HUES6 (cell line): ENCODE measurements at regions not wholly inside any gene's neighbourhood (a gene's known extent, or its start where the extent isn't known, plus 50 kb on each side); places are given as distances from the start of the nearest gene placed in this dataset.
"Not testable (repeated sequence)": the region's sequence is repeated elsewhere in the genome, so short reads cannot be mapped to it uniquely, and the experiment has no call there.

Source experiments
- H3K27ac ChIP-seq: 2 replicates; pipeline ENCODE4 v1.7.0; 2013; ENCODE audit warnings: low read depth, mild to moderate bottlenecking, low read length, inconsistent platforms
- H3K27me3 ChIP-seq: 2 replicates; pipeline ENCODE4 v1.6.1; 2013; ENCODE audit warnings: low read length; ENCODE audit not compliant: control insufficient read depth, insufficient read depth
- H3K36me3 ChIP-seq: 2 replicates; pipeline ENCODE4 v1.6.1; 2013; ENCODE audit warnings: low read length; ENCODE audit not compliant: control insufficient read depth, insufficient read depth
- H3K4me1 ChIP-seq: 2 replicates; pipeline ENCODE4 v1.6.1; 2013; ENCODE audit warnings: low read length; ENCODE audit not compliant: control insufficient read depth, insufficient read depth
- H3K4me3 ChIP-seq: 2 replicates; pipeline ENCODE4 v1.5.1; 2013; ENCODE audit warnings: low read depth, low read length
- H3K9ac ChIP-seq: one replicate; pipeline ENCODE4 v1.6.1; 2013; ENCODE audit warnings: mild to moderate bottlenecking, low read length
- H3K9me3 ChIP-seq: 2 replicates; pipeline ENCODE4 v1.6.1; 2013; ENCODE audit warnings: low read depth, low read length; ENCODE audit not compliant: control insufficient read depth, insufficient read depth

DNA sequence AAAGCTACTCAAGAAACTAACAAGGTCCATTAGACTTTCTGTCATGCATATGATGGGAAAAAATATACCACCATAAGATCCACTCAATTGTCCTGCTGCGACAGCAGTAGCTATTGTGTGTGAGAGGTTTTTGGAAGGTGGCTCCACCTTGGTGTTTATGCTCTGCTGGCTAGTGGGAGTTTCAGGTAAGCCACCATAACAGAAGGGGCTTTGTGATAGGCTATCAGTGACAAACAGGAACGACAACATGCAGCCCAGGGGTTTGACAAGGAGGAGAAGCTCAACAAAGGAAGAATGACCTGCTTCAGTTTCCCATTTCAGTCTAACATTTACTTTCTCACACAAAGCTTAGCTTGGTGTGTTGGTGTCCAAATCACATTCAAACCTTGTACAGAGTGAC, 182.6 kb downstream of the ATOH1 start:
- H3K36me3 ChIP-seq: no peaks in the 10 kb centered on the region
- H3K9me3 ChIP-seq: no peaks in the 10 kb centered on the region
- H3K9ac ChIP-seq: no peak overlapping the region
- H3K4me3 ChIP-seq: no peak overlapping the region
- no peaks in the 10 kb centered on the region for H3K27me3 ChIP-seq
- H3K27ac ChIP-seq: no peak overlapping the region
- H3K4me1 ChIP-seq: no peaks in the 10 kb centered on the region

- H3K4me1 ChIP-seq: no peaks in the 10 kb centered on the region
- no peak overlapping the region for H3K9ac ChIP-seq
- H3K27ac ChIP-seq: no peak overlapping the region
- H3K9me3 ChIP-seq: no peaks in the 10 kb centered on the region
- H3K4me3 ChIP-seq: no peak overlapping the region
- no peaks in the 10 kb centered on the region for H3K27me3 ChIP-seq
- H3K36me3 ChIP-seq: no peaks in the 10 kb centered on the region
These were observed 186.1 kb downstream of the ATOH1 start for GRCh38 chr4:94014484-94015136.

DNA sequence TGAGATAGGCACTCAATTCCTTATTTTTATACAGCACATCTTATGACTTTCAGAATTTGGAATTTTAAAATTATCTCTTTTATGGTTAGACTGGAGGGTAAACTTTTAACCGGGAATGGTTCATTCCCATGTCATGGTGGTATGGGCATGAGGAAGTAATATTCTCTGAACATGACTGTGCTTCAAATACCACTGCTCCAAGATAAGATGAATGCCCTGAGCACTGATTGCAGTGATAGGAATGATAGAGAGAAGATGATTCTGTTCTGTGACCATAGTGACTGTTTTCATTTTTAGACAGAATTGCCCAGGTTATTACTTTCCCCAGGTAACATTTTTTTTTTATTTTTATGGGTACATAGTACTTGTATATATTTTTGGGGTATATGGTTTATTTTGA, 187.4 kb downstream of the ATOH1 start:
- Histone ChIP-seq H3K4me1 (no peaks in the 10 kb centered on the region), H3K36me3 (no peaks in the 10 kb centered on the region), H3K9me3 (no peaks in the 10 kb centered on the region), H3K27me3 (no peaks in the 10 kb centered on the region), H3K27ac (no peak overlapping the region), H3K4me3 (no peak overlapping the region), H3K9ac (no peak overlapping the region)

DNA sequence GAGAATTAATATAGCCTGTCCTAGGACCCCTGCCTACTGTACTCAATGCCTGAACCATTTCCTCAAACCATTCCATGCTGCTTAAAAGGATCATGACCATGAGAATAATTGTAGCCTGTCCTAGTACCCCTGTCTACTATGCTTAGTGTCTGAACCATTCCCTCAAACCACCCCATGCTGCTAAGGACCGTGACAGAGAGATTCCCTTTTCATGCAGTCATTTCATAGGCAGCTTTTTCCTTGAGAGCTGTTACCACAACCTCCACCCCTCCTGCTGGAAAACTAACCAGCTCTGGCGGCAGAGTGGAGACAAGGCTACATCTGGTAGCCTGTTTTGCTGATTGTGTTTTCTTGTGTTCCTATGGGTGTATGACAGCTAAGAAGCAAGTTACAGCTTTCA, 174.9 kb upstream of the SMARCAD1 start:
- Histone ChIP-seq H3K9me3 (no peaks in the 10 kb centered on the region), H3K4me1 (peaks cover 5% of the 10 kb centered on the region; the same call in 1 of the 2 replicates), H3K4me3 (no peak overlapping the region), H3K27ac (no peak overlapping the region), H3K9ac (no peak overlapping the region), H3K36me3 (no peaks in the 10 kb centered on the region), H3K27me3 (no peaks in the 10 kb centered on the region)

GRCh38 chr4:94036964-94037363, 170.7 kb upstream of the SMARCAD1 start:
- Histone ChIP-seq H3K9me3 (no peaks in the 10 kb centered on the region), H3K4me1 (peaks cover 5% of the 10 kb centered on the region; the same call in 1 of the 2 replicates), H3K9ac (no peak overlapping the region), H3K27me3 (no peaks in the 10 kb centered on the region), H3K4me3 (no peak overlapping the region), H3K36me3 (no peaks in the 10 kb centered on the region), H3K27ac (no peak overlapping the region)

GRCh38 chr4:94038195-94038594, 169.5 kb upstream of the SMARCAD1 start:
- no peaks in the 10 kb centered on the region for H3K27me3 ChIP-seq
- peaks cover 5% of the 10 kb centered on the region; the same call in 1 of the 2 replicates for H3K4me1 ChIP-seq
- H3K4me3 ChIP-seq: no peak overlapping the region
- no peak overlapping the region for H3K9ac ChIP-seq
- H3K36me3 ChIP-seq: no peaks in the 10 kb centered on the region
- H3K9me3 ChIP-seq: no peaks in the 10 kb centered on the region
- H3K27ac ChIP-seq: no peak overlapping the region

GRCh38 chr4:94039226-94039625, 168.4 kb upstream of the SMARCAD1 start:
- H3K9me3 ChIP-seq: peaks cover 4% of the 10 kb centered on the region; the same call in 1 of the 2 replicates
- H3K36me3 ChIP-seq: no peaks in the 10 kb centered on the region
- no peak overlapping the region for H3K4me3 ChIP-seq
- peaks cover 5% of the 10 kb centered on the region; the same call in 1 of the 2 replicates for H3K4me1 ChIP-seq
- no peak overlapping the region for H3K9ac ChIP-seq
- H3K27me3 ChIP-seq: no peaks in the 10 kb centered on the region
- H3K27ac ChIP-seq: no peak overlapping the region

DNA sequence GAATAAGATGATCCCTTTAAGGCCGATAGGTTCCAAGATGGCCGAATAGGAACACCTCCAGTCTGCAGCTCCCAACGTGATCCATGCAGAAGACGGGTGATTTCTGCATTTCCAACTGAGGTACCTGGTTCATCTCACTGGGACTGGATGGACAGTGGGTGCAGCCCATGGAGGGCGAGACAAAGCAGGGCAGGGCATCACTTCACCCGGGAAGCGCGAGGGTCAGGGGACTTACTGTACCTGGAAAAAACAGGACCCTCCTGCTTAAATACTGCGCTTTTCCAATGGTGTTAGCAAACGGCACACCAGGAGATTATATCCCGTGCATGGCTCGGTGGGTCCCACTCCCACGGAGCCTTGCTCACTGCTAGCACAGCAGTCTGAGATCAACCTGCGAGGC, 163.2 kb upstream of the SMARCAD1 start:
- H3K36me3 ChIP-seq, H3K4me1 ChIP-seq, H3K4me3 ChIP-seq, H3K27ac ChIP-seq, H3K9ac ChIP-seq, H3K27me3 ChIP-seq: not testable (repeated sequence)
- peaks cover 18% of the 10 kb centered on the region for H3K9me3 ChIP-seq

DNA sequence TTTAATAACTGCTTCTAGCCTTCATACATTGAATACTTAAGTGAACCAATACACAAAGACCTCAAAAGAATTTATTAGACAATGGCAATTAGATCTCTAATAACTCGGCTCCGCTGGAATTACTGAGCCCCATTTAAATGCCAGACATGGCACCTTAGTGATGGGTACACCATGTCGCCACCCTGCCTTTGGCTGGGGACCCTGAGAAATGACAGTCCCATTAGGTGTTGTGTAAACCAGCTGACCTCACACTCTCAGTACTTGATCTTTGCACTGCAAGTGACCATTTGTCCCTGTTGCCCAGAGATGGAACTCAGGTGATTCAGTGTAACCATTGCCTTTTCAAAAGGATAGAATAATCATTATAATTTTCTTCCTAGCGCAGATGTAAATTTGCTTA, 144.6 kb upstream of the SMARCAD1 start:
- Histone ChIP-seq H3K27ac (no peak overlapping the region), H3K4me1 (peaks cover 6% of the 10 kb centered on the region), H3K36me3 (no peaks in the 10 kb centered on the region), H3K9me3 (no peaks in the 10 kb centered on the region), H3K9ac (no peak overlapping the region), H3K27me3 (no peaks in the 10 kb centered on the region), H3K4me3 (no peak overlapping the region)

DNA sequence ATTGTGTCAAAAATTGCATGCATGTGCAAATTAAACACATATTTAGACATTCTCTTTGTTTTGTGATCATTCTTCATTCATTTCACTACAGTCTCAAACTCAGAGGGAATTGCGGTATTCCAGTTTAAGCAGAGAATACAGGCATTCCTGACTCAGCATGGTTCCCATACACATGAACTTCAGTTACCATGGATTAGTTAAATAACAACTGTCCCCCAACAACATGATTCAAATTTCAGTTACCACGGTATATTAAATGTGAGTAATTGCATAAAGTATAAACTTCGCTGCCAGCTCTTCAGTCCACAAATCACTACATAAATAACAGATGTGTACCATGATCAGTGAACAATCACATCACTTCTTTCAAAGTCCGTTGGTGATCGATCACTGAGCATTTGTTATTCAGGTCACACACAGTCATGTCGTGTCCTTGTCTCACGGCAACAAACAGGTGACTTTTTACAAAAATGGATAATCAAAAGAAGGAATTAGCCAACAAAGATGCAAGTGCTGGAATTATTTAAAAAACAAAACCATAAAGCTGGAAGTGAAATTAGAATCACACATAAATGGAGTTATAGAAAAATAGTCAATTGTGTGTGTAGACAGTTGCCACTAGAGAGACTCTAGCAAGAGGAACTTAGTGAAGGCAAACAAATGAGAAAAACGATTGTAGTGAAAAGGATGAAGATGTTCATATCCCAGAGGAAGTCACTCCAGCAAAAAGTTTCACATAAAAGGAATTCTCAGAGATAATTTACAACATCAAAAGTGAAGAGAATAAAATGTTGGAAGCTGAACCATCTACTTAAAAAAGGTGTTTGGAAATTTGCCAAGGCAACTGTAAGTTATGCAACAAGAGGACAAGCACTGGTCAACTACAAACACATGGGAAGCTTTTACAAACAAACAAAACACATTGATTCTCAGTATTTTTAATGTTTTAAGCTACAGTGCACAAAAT, 138.6 kb upstream of the SMARCAD1 start:
- no peak overlapping the region for H3K4me3 ChIP-seq
- H3K9ac ChIP-seq: no peak overlapping the region
- H3K36me3 ChIP-seq: no peaks in the 10 kb centered on the region
- peaks cover 12% of the 10 kb centered on the region; the same call in 1 of the 2 replicates for H3K4me1 ChIP-seq
- no peaks in the 10 kb centered on the region for H3K9me3 ChIP-seq
- peak overlapping the region; percentile 57 for H3K27ac ChIP-seq
- H3K27me3 ChIP-seq: no peaks in the 10 kb centered on the region

GRCh38 chr4:94076498-94076897, 131.2 kb upstream of the SMARCAD1 start:
- Histone ChIP-seq H3K4me1 (no peaks in the 10 kb centered on the region), H3K36me3 (no peaks in the 10 kb centered on the region; the same call in 1 of the 2 replicates), H3K9ac (no peak overlapping the region), H3K27ac (no peak overlapping the region), H3K27me3 (no peaks in the 10 kb centered on the region), H3K4me3 (no peak overlapping the region), H3K9me3 (peaks cover 24% of the 10 kb centered on the region)
